Ectodermal cell (in vitro differentiated cells): ENCODE measurements at regions not wholly inside any gene's neighbourhood (a gene's known extent, or its start where the extent isn't known, plus 50 kb on each side); places are given as distances from the start of the nearest gene placed in this dataset.

Experiments
- H3K27ac ChIP-seq: 2 replicates; pipeline ENCODE4 v1.7.0; 2013; ENCODE audit warnings: mild to moderate bottlenecking, low read depth, low read length; ENCODE audit not compliant: insufficient read depth, poor library complexity, severe bottlenecking
- H3K27me3 ChIP-seq: 2 replicates; pipeline ENCODE4 v1.7.0; 2013; ENCODE audit warnings: mild to moderate bottlenecking, low read length; ENCODE audit not compliant: insufficient read depth, control insufficient read depth, poor library complexity, severe bottlenecking
- H3K36me3 ChIP-seq: one replicate; pipeline ENCODE4 v1.7.0; 2013; ENCODE audit warnings: low read length; ENCODE audit not compliant: control insufficient read depth, insufficient read depth
- H3K4me1 ChIP-seq: one replicate; pipeline ENCODE4 v1.7.0; 2013; ENCODE audit warnings: low read length; ENCODE audit not compliant: control insufficient read depth, insufficient read depth
- H3K4me3 ChIP-seq: 2 replicates; pipeline ENCODE4 v1.7.0; 2013; ENCODE audit warnings: low read depth, low read length, control low read depth; ENCODE audit not compliant: insufficient read depth
- H3K9me3 ChIP-seq: 2 replicates; pipeline ENCODE4 v1.7.0; 2013; ENCODE audit warnings: mild to moderate bottlenecking, low read length, moderate library complexity; ENCODE audit not compliant: control insufficient read depth
- WGBS, 2 experiments: methylation state at CpG; one replicate each; pipeline ENCODE4 v1.1.7; 2013; ENCODE audit warnings: missing lambda C conversion rate in 2 of 2; 5-methylcytosine and 5-hydroxymethylcytosine counted together

GRCh38 chr7:131042269-131043160 is 285.2 kb upstream of the MKLN1 start:
- Histone ChIP-seq H3K9me3 (no peaks in the 10 kb centered on the region), H3K27me3 (no peaks in the 10 kb centered on the region), H3K4me1 (no peaks in the 10 kb centered on the region), H3K36me3 (no peaks in the 10 kb centered on the region), H3K4me3 (no peak overlapping the region), H3K27ac (no peak overlapping the region)
- 52 to 56% methylated on average over 7 of the region's 7 CpGs for WGBS, 2 experiments

- H3K36me3 ChIP-seq = no peaks in the 10 kb centered on the region
- no peaks in the 10 kb centered on the region for H3K4me1 ChIP-seq
- no peak overlapping the region for H3K4me3 ChIP-seq
- H3K27ac ChIP-seq = no peak overlapping the region
- H3K9me3 ChIP-seq = no peaks in the 10 kb centered on the region
- H3K27me3 ChIP-seq = no peaks in the 10 kb centered on the region
- 92 to 100% methylated on average over 1 of the region's 1 CpG for WGBS, 2 experiments
These were observed 282.1 kb upstream of the MKLN1 start for GRCh38 chr7:131045526-131045925.

- H3K9me3 ChIP-seq = no peaks in the 10 kb centered on the region
- no peak overlapping the region for H3K27ac ChIP-seq
- WGBS, 2 experiments = 87 to 96% methylated on average over 1 of the region's 1 CpG
- H3K4me1 ChIP-seq = no peaks in the 10 kb centered on the region
- H3K27me3 ChIP-seq = no peaks in the 10 kb centered on the region
- H3K4me3 ChIP-seq = no peak overlapping the region
- H3K36me3 ChIP-seq = no peaks in the 10 kb centered on the region
These were observed 281.4 kb upstream of the MKLN1 start for GRCh38 chr7:131046246-131046645.

- 83 to 93% methylated on average over 1 of the region's 2 CpGs for WGBS, 2 experiments
- Histone ChIP-seq H3K36me3 (no peaks in the 10 kb centered on the region), H3K9me3 (no peaks in the 10 kb centered on the region), H3K27ac (no peak overlapping the region), H3K27me3 (no peaks in the 10 kb centered on the region), H3K4me1 (no peaks in the 10 kb centered on the region), H3K4me3 (no peak overlapping the region)
These were observed 279.9 kb upstream of the MKLN1 start for GRCh38 chr7:131047651-131048304.

GRCh38 chr7:131051304-131051703 is 276.4 kb upstream of the MKLN1 start:
- H3K27me3 ChIP-seq = no peaks in the 10 kb centered on the region
- no peak overlapping the region for H3K4me3 ChIP-seq
- 95 to 96% methylated on average over 2 of the region's 2 CpGs for WGBS, 2 experiments
- no peaks in the 10 kb centered on the region for H3K36me3 ChIP-seq
- H3K9me3 ChIP-seq = no peaks in the 10 kb centered on the region
- H3K27ac ChIP-seq = no peak overlapping the region
- H3K4me1 ChIP-seq = no peaks in the 10 kb centered on the region

GRCh38 chr7:131052285-131052904 is 275.3 kb upstream of the MKLN1 start:
- no peak overlapping the region for H3K4me3 ChIP-seq
- no peaks in the 10 kb centered on the region for H3K9me3 ChIP-seq
- no peak overlapping the region for H3K27ac ChIP-seq
- no peaks in the 10 kb centered on the region for H3K36me3 ChIP-seq
- H3K27me3 ChIP-seq = no peaks in the 10 kb centered on the region
- WGBS, 2 experiments = 89 to 94% methylated on average over 4 of the region's 4 CpGs
- no peaks in the 10 kb centered on the region for H3K4me1 ChIP-seq

GRCh38 chr7:131056007-131056406 is 271.7 kb upstream of the MKLN1 start:
- WGBS, 2 experiments = 85 to 90% methylated on average over 2 of the region's 2 CpGs
- H3K36me3 ChIP-seq = no peaks in the 10 kb centered on the region
- no peaks in the 10 kb centered on the region for H3K9me3 ChIP-seq
- no peak overlapping the region for H3K27ac ChIP-seq
- H3K4me3 ChIP-seq = no peak overlapping the region
- H3K27me3 ChIP-seq = no peaks in the 10 kb centered on the region
- H3K4me1 ChIP-seq = no peaks in the 10 kb centered on the region

- Histone ChIP-seq H3K4me1 (no peaks in the 10 kb centered on the region), H3K4me3 (no peak overlapping the region), H3K9me3 (no peaks in the 10 kb centered on the region), H3K27me3 (no peaks in the 10 kb centered on the region), H3K27ac (no peak overlapping the region), H3K36me3 (no peaks in the 10 kb centered on the region)
- 74 to 78% methylated on average over 6 of the region's 6 CpGs for WGBS, 2 experiments
These were observed 270.5 kb upstream of the MKLN1 start for GRCh38 chr7:131057015-131057793.

GRCh38 chr7:131057794-131058070 is 269.9 kb upstream of the MKLN1 start:
- Histone ChIP-seq H3K27ac (no peak overlapping the region), H3K36me3 (no peaks in the 10 kb centered on the region), H3K27me3 (no peaks in the 10 kb centered on the region), H3K4me1 (no peaks in the 10 kb centered on the region), H3K4me3 (no peak overlapping the region), H3K9me3 (no peaks in the 10 kb centered on the region)
- WGBS, 2 experiments = 0% methylated on average over 1 of the region's 2 CpGs; no CpG with 5 or more reads in 1 of the 2 experiments
